HCT116 (cell line): ENCODE measurements at regions not wholly inside any gene's neighbourhood (a gene's known extent, or its start where the extent isn't known, plus 50 kb on each side); places are given as distances from the start of the nearest gene placed in this dataset.

Experiments
- ATAC-seq: fragments of 200-7000 bp; cut with Tn5 transposase; 2 replicates; pipeline ENCODE4 v1.9.1; 2020; ENCODE audit warnings: mild to moderate bottlenecking, moderate library complexity
- BruUV-seq: library from RNA; stranded (reverse); fragments of 400-500 nt; replicated peaks from 2 replicates; lab custom pipeline; 2021; lab: Mats Ljungman, UMichigan
- CTCF ChIA-PET: fragments of 300-600 bp; sonication (Branson Sonifier 250); formaldehyde crosslinking; loops from one replicate; lab custom pipeline; 2021; ENCODE audit warnings: antibody characterized with exemption; lab: Charles Lee
- POLR2A ChIA-PET: fragments of 300-600, 350-600 bp; sonication (Branson Sonifier 250); formaldehyde crosslinking; loops from one replicate; lab custom pipeline; 2021; ENCODE audit warnings: antibody characterized with exemption; lab: Charles Lee
- RAD21 ChIA-PET, 2 experiments: fragments of 300-600 bp; sonication (Branson Sonifier 250); formaldehyde crosslinking; loops; one replicate each; lab custom pipeline; 2023; ENCODE audit warnings: low total read pairs in 2 of 2; ENCODE audit not compliant: uncharacterized antibody in 2 of 2, unreplicated experiment in 2 of 2, low non-redundant PET in 1 of 2; lab: Charles Lee
- DNase-seq: peaks from one replicate; pipeline ENCODE4 v3.0.0-alpha.2; 2010; ENCODE audit warnings: low read depth, low spot score
- H2AFZ ChIP-seq: fragments of 200-600 bp; shearing (Covaris generic), sonication (generic); 2 replicates; pipeline ENCODE4 v1.6.1; 2017; ENCODE audit warnings: low read depth, mixed run types, mixed read lengths, antibody characterized with exemption, low read length; ENCODE audit not compliant: poor library complexity, severe bottlenecking
- H3K27ac ChIP-seq: 2 replicates; pipeline ENCODE4 v1.5.1; 2012; ENCODE audit warnings: low read depth, low read length
- H3K27me3 ChIP-seq: fragments of 200-600 bp; sonication (generic); 2 replicates; pipeline ENCODE4 v1.6.1; 2016; ENCODE audit warnings: mixed run types, low read length, mixed read lengths; ENCODE audit not compliant: insufficient read depth
- H3K36me3 ChIP-seq, 2 experiments: fragments of 200-500 bp in 1 of 2; fragments of 200-600 bp in 1 of 2; sonication (Bioruptor generic) in 1 of 2; sonication (generic) in 1 of 2; 2 replicates each; pipeline versions ENCODE4 v1.5.1 to v1.6.1; 2014 to 2016; ENCODE audit warnings: low read length in 2 of 2, inconsistent platforms in 1 of 2, mixed read lengths in 1 of 2, mixed run types in 1 of 2; ENCODE audit not compliant: insufficient read depth in 2 of 2, control insufficient read depth in 1 of 2
- H3K4me1 ChIP-seq, 2 experiments: fragments of 200-600 bp in 1 of 2; sonication (generic) in 1 of 2; 2 replicates each; pipeline versions ENCODE4 v1.5.1 to v1.6.1; 2012 to 2017; ENCODE audit warnings: low read length in 2 of 2, inconsistent platforms in 1 of 2, mild to moderate bottlenecking in 1 of 2, mixed read lengths in 1 of 2, mixed run types in 1 of 2, moderate library complexity in 1 of 2; ENCODE audit not compliant: insufficient read depth in 2 of 2, control insufficient read depth in 1 of 2
- H3K4me2 ChIP-seq: fragments of 200-600 bp; sonication (generic); 2 replicates; pipeline ENCODE4 v1.6.1; 2017; ENCODE audit warnings: mixed run types, low read length, mixed read lengths
- H3K4me3 ChIP-seq, 2 experiments: fragments of 200-600 bp in 1 of 2; sonication (generic) in 1 of 2; replicated peaks in 1 of 2; 2 replicates each; pipeline ENCODE4 v1.5.1; 2011 to 2016; ENCODE audit warnings: low read length in 2 of 2, control low read depth in 1 of 2, low read depth in 1 of 2, mild to moderate bottlenecking in 1 of 2, mixed read lengths in 1 of 2, mixed run types in 1 of 2
- H3K79me2 ChIP-seq: fragments of 200-600 bp; sonication (generic); 2 replicates; pipeline ENCODE4 v1.6.1; 2017; ENCODE audit warnings: mild to moderate bottlenecking, mixed run types, low read length, moderate library complexity, mixed read lengths; ENCODE audit not compliant: insufficient read depth
- H3K9ac ChIP-seq: fragments of 200-600 bp; sonication (generic); 2 replicates; pipeline ENCODE4 v1.6.1; 2016; ENCODE audit warnings: low read length, mixed read lengths
- H3K9me2 ChIP-seq: fragments of 200-600 bp; sonication (generic), shearing (Covaris generic); 2 replicates; pipeline ENCODE4 v1.6.1; 2017; ENCODE audit warnings: mixed run types, mild to moderate bottlenecking, moderate library complexity; ENCODE audit not compliant: insufficient read depth
- H3K9me3 ChIP-seq, 2 experiments: fragments of 200-500 bp in 1 of 2; fragments of 200-600 bp in 1 of 2; sonication (Bioruptor generic) in 1 of 2; sonication (generic) in 1 of 2; 2 replicates each; pipeline ENCODE4 v1.6.1; 2014 to 2017; ENCODE audit warnings: low read length in 2 of 2, mixed read lengths in 2 of 2, inconsistent platforms in 1 of 2, low read depth in 1 of 2, mild to moderate bottlenecking in 1 of 2, mixed run types in 1 of 2, moderate library complexity in 1 of 2; ENCODE audit not compliant: control insufficient read depth in 1 of 2, insufficient read depth in 1 of 2
- H4K20me1 ChIP-seq: fragments of 200-600 bp; sonication (generic), shearing (Covaris generic); 2 replicates; pipeline ENCODE4 v1.6.1; 2017; ENCODE audit warnings: mixed run types, mild to moderate bottlenecking, moderate library complexity; ENCODE audit not compliant: insufficient read depth
- CTCF ChIP-seq, 3 experiments: fragments of 200-600 bp in 1 of 3; sonication (generic) in 1 of 3; IDR thresholded peaks in 2 of 3; conservative IDR thresholded peaks in 1 of 3; 2 replicates each; pipeline ENCODE4 v1.5.1; 2012 to 2017; ENCODE audit warnings: low read depth in 2 of 3, low read length in 2 of 3, antibody characterized with exemption in 1 of 3, borderline replicate concordance in 1 of 3, control low read depth in 1 of 3, mild to moderate bottlenecking in 1 of 3, mixed read lengths in 1 of 3, mixed run types in 1 of 3, moderate library complexity in 1 of 3; ENCODE audit not compliant: insufficient read depth in 1 of 3
- EZH2 ChIP-seq: fragments of 200-600 bp; sonication (generic); IDR thresholded peaks from 2 replicates; pipeline ENCODE4 v1.6.1; 2017; ENCODE audit warnings: antibody characterized with exemption, mixed run types
- FOSL1 ChIP-seq: IDR thresholded peaks from 2 replicates; pipeline ENCODE4 v1.6.1; 2012; ENCODE audit warnings: low read depth
- JUND ChIP-seq: IDR thresholded peaks from 2 replicates; pipeline ENCODE4 v1.6.1; 2012
- MAX ChIP-seq: IDR thresholded peaks from 2 replicates; pipeline ENCODE4 v1.6.1; 2012
- POLR2AphosphoS5 ChIP-seq: IDR thresholded peaks from 2 replicates; pipeline ENCODE4 v1.6.1; 2011; ENCODE audit warnings: mild to moderate bottlenecking, low read depth, low read length, moderate library complexity
- RAD21 ChIP-seq: IDR thresholded peaks from 2 replicates; pipeline ENCODE4 v1.6.1; 2012; ENCODE audit warnings: low read depth, mild to moderate bottlenecking
- intact Hi-C: fragments of 100-400 bp; cut with micrococcal nuclease; formaldehyde crosslinking; loops from 2 replicates; pipeline ENCODE4 v1.10.0; 2022

- BruUV-seq: no TSS peak
Measured at GRCh38 chr9:109934136-109934856, 154.3 kb downstream of the PALM2AKAP2 start.

GRCh38 chr9:109934857-109935215, 154.8 kb downstream of the PALM2AKAP2 start:
- H3K9me2 ChIP-seq: no peaks in the 10 kb centered on the region
- H3K36me3 ChIP-seq: no peaks in the 10 kb centered on the region
- H3K4me2 ChIP-seq: no peak overlapping the region
- ATAC-seq: no peak
- H3K4me1 ChIP-seq: no peaks in the 10 kb centered on the region
- no peaks in the 10 kb centered on the region for H4K20me1 ChIP-seq
- 0 out of 2 replicates have a peak, but pooled peaks cover 6% of the 10 kb centered on the region for H3K27me3 ChIP-seq
- no peak overlapping the region for H3K9ac ChIP-seq
- BruUV-seq: no TSS peak
- no peak overlapping the region for H2AFZ ChIP-seq
- H3K4me3 ChIP-seq: no peak overlapping the region
- intact Hi-C loops: no loop called here
- H3K9me3 ChIP-seq: no peaks in the 10 kb centered on the region
- TF ChIP-seq MAX (no peak), RAD21 (no peak), CTCF (IDR thresholded peaks at IDR 0.05 in 2 of 3, conservative IDR thresholded peaks at IDR 0.05 in 1 of 3; ENCODE audit: borderline replicate concordance in 1 of 3, insufficient read depth in 1 of 3, low read depth in 2 of 3, low read length in 2 of 3) (no peak), EZH2 (no peak), FOSL1 (no peak), POLR2AphosphoS5 (no peak)
- POLR2A ChIA-PET: no interaction called here
- no peak overlapping the region for H3K27ac ChIP-seq
- no peaks in the 10 kb centered on the region for H3K79me2 ChIP-seq
- DNase-seq: no peak
- CTCF ChIA-PET: no interaction called here
- RAD21 ChIA-PET: no interaction called here

More at GRCh38 chr9:109934136-109934856, 154.3 kb downstream of the PALM2AKAP2 start:
- DNase-seq: no peak
- no peaks in the 10 kb centered on the region for H4K20me1 ChIP-seq
- intact Hi-C loops: no loop called here
- ChIA-PET RAD21 (no interaction called here), CTCF (no interaction called here), POLR2A (no interaction called here)
- H3K27ac ChIP-seq: no peak overlapping the region
- no peak for TF ChIP-seq JUND
- ATAC-seq: no peak
- 0 out of 2 replicates have a peak, but pooled peaks cover 6% of the 10 kb centered on the region for H3K27me3 ChIP-seq
- no peak overlapping the region for H3K9ac ChIP-seq
- H3K4me3 ChIP-seq: no peak overlapping the region
- no peaks in the 10 kb centered on the region for H3K4me1 ChIP-seq
- H3K9me3 ChIP-seq: no peaks in the 10 kb centered on the region
- no peak overlapping the region for H2AFZ ChIP-seq
- no peaks in the 10 kb centered on the region for H3K79me2 ChIP-seq
- no peaks in the 10 kb centered on the region for H3K36me3 ChIP-seq
- no peak overlapping the region for H3K4me2 ChIP-seq
- no peaks in the 10 kb centered on the region for H3K9me2 ChIP-seq
